T-helper 2 cell (primary cell): ENCODE measurements at regions not wholly inside any gene's neighbourhood (a gene's known extent, or its start where the extent isn't known, plus 50 kb on each side); places are given as distances from the start of the nearest gene placed in this dataset.

Experiments used
- DNase-seq, 5 experiments: peaks; one replicate each; pipeline versions ENCODE4 v3.0.0 to v3.0.0-alpha.2; 2012 to 2022

- peak in 1 of 5 experiments; percentile 1 for DNase-seq
These were observed 429.6 kb downstream of the HLX start for GRCh38 chr1:221308534-221309511.

- DNase-seq, result no peak
These were observed 430.5 kb downstream of the HLX start for GRCh38 chr1:221309723-221310122.

GRCh38 chr1:221310180-221310579, 430.9 kb downstream of the HLX start:
- DNase-seq, result no peak

GRCh38 chr1:221315330-221315729, 426.6 kb downstream of the DUSP10 start:
- DNase-seq, result no peak

GRCh38 chr1:221316491-221317056, 425.3 kb downstream of the DUSP10 start:
- DNase-seq, result no peak

- no peak for DNase-seq
These were observed 424.4 kb downstream of the DUSP10 start for GRCh38 chr1:221317537-221317936.

GRCh38 chr1:221327954-221328353, 413.9 kb downstream of the DUSP10 start:
- DNase-seq, result no peak

- DNase-seq, result no peak
These were observed 413.5 kb downstream of the DUSP10 start for GRCh38 chr1:221328371-221328770.

- DNase-seq, result no peak
These were observed 410.4 kb downstream of the DUSP10 start for GRCh38 chr1:221331273-221332183.

- no peak for DNase-seq
These were observed 407.8 kb downstream of the DUSP10 start for GRCh38 chr1:221334062-221334461.

GRCh38 chr1:221335161-221336101, 406.5 kb downstream of the DUSP10 start:
- DNase-seq, result peak in 1 of 5 experiments; percentile 5

- no peak for DNase-seq
These were observed 405.8 kb downstream of the DUSP10 start for GRCh38 chr1:221336126-221336525.

- no peak for DNase-seq
These were observed 404.8 kb downstream of the DUSP10 start for GRCh38 chr1:221337106-221337505.

GRCh38 chr1:221343136-221343535, 398.8 kb downstream of the DUSP10 start:
- DNase-seq, result no peak

GRCh38 chr1:221343607-221344006, 398.3 kb downstream of the DUSP10 start:
- no peak for DNase-seq

- no peak for DNase-seq
These were observed 397.2 kb downstream of the DUSP10 start for GRCh38 chr1:221344693-221345092.

- DNase-seq, result no peak
These were observed 394.2 kb downstream of the DUSP10 start for GRCh38 chr1:221347706-221348105.

- DNase-seq, result no peak
These were observed 391.8 kb downstream of the DUSP10 start for GRCh38 chr1:221350091-221350490.

GRCh38 chr1:221356693-221357092, 385.2 kb downstream of the DUSP10 start:
- DNase-seq, result no peak

GRCh38 chr1:221363039-221363438, 378.9 kb downstream of the DUSP10 start:
- DNase-seq, result no peak

- DNase-seq, result no peak
These were observed 375.3 kb downstream of the DUSP10 start for GRCh38 chr1:221366495-221367110.
